ENCODE measurements at regions not wholly inside any gene's neighbourhood (a gene's known extent, or its start where the extent isn't known, plus 50 kb on each side); places are given as distances from the start of the nearest gene placed in this dataset.
"Not testable (repeated sequence)": the region's sequence is repeated elsewhere in the genome, so short reads cannot be mapped to it uniquely, and the experiment has no call there.

DNA sequence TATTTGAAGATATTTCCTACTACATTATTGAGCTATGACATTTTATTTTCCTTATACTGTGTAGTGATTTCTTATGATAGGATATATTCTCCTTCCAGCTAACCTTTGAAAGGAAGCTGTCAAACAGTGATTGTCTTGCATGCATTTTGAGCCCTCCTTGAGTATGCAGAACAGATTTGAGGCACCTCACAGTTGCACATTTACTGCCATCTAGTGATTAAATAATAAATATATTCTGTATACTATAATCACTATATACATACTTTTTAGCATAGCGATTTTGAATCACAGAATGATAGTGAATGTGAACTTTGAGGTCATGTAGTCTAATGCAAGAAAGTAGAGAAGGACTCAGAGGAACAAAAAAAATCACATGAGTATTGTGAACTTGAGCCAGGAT lies 268.4 kb upstream of the CDH19 start:
- ATAC-seq (no peak), DNase-seq (no peak)
- no peak overlapping the region for H3K4me3 Mint-ChIP-seq
- H3K4me1 Mint-ChIP-seq = no peaks in the 10 kb centered on the region
- H3K36me3 Mint-ChIP-seq (ENCODE audit: low read depth) = no peaks in the 10 kb centered on the region
- no peak overlapping the region for H3K27ac Mint-ChIP-seq
- H3K9me3 Mint-ChIP-seq = no peaks in the 10 kb centered on the region
- no peaks in the 10 kb centered on the region for H3K27me3 Mint-ChIP-seq

- no peaks in the 10 kb centered on the region for H3K9me3 Mint-ChIP-seq
- no peak for DNase-seq
- H3K36me3 Mint-ChIP-seq (ENCODE audit: low read depth) = no peaks in the 10 kb centered on the region
Observed at GRCh38 chr18:66867653-66868052, 263.8 kb upstream of the CDH19 start.

DNA sequence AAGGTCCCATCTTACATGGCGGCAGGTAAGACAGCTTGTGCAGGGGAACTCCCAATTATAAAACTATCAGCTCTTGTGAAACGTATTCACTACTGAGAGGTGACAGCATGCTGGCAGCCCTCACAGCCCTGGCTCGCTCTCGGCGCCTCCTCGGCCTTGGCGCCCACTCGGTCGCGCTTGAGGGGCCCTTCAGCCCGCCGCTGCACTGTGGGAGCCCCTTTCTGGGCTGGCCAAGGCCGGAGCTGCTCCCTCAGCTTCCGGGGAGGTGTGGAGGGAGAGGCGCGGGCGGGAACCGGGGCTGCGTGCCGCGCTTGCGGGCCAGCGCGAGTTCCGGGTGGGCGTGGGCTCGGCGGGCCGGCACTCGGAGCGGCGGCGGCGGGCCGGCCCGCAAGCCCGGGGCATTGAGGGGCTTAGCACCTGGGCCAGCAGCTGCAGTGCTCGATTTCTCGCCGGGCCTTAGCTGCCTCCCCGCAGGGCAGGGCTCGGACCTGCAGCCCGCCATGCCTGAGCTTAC lies 262.6 kb upstream of the CDH19 start:
- DNase-seq, ATAC-seq, H3K4me3 Mint-ChIP-seq: not testable (repeated sequence)

More at GRCh38 chr18:66867653-66868052, 263.8 kb upstream of the CDH19 start:
- Mint-ChIP-seq H3K27ac (no peak overlapping the region), H3K4me1 (no peaks in the 10 kb centered on the region), H3K27me3 (no peaks in the 10 kb centered on the region), H3K4me3 (no peak overlapping the region)
- ATAC-seq = no peak

DNA sequence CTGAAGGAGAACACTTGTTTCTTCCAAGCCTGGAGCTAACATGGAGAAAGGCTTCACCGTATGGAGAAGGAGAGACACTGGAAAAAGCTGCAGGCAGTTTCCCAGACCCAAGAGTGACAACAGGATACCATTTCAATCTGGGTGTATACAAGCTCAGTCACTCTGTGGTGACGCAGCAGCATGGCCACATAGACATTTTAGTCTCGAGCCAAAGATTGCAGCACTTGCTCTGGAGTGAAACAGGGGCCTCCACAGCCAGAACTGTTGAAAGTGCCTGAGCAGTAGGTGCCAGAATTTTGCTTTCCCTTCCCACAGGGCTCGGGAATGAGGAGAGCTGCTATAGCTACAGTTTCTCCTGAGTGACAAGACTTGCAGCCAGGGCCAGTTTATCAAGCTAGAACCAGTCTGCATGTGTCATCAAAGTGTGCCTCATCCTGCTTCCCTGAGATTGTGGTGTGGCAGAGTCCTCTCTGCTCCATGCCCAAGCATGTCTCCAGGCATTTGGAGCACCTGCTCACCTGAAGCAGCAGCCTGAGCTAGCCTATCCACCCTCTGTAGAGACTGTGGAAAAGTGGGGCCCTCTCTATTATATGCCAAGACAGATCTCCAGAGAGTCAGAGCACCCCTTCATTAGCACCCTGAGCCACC lies 234.6 kb upstream of the CDH19 start:
- Mint-ChIP-seq H3K4me3 (no peak overlapping the region), H3K36me3 (ENCODE audit: low read depth) (no peaks in the 10 kb centered on the region), H3K27ac (no peak overlapping the region), H3K4me1 (no peaks in the 10 kb centered on the region), H3K9me3 (no peaks in the 10 kb centered on the region), H3K27me3 (no peaks in the 10 kb centered on the region)
- ATAC-seq = no peak
- no peak for DNase-seq

More for the DNA sequence above, 262.6 kb upstream of the CDH19 start:
- H3K4me1 Mint-ChIP-seq; H3K27me3 Mint-ChIP-seq; H3K9me3 Mint-ChIP-seq; H3K36me3 Mint-ChIP-seq (ENCODE audit: low read depth); H3K27ac Mint-ChIP-seq: not testable (repeated sequence)

DNA sequence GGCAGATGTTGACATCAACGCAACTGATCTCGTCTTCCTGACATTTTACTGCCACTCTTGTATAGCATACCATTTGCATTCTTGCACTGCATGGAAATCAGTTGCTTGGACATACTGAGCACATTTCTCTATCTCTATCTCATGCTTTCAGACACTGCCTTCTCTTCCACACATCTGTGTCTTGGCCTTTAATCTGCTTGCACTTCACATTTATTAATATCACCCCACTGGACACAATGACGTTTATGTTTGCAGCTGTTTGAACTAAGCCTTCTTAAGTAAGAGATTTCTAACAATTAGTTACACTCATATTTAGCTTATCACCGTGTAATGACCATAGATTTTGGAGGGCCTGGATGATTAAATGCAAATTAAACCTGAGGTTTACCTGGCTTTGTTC lies 229.8 kb upstream of the CDH19 start:
- Mint-ChIP-seq H3K4me1 (no peaks in the 10 kb centered on the region), H3K4me3 (no peak overlapping the region), H3K36me3 (ENCODE audit: low read depth) (no peaks in the 10 kb centered on the region), H3K27me3 (no peaks in the 10 kb centered on the region), H3K9me3 (no peaks in the 10 kb centered on the region), H3K27ac (no peak overlapping the region)
- ATAC-seq (no peak), DNase-seq (no peak)

DNA sequence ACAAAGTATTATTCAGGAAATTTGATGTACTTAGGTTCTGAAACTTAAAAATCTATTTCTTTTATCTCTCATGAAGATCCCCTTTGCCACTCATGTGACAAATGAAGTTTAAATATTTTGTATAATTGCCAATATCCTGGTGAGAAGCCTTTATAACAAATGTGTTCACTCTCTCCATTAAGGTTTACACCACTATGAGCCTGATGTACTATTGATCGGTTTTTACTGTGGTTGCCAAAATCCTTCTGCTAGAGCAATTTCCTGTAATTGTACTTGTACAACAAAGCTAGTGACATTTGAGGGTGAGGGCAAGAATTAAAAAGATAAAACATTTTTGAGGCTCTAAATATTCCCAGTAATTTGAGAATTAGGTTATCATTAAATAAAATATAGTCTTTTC lies 222.3 kb upstream of the CDH19 start:
- Mint-ChIP-seq H3K36me3 (ENCODE audit: low read depth) (no peaks in the 10 kb centered on the region), H3K27ac (no peak overlapping the region), H3K4me1 (no peaks in the 10 kb centered on the region), H3K27me3 (no peaks in the 10 kb centered on the region), H3K9me3 (no peaks in the 10 kb centered on the region), H3K4me3 (no peak overlapping the region)
- ATAC-seq (no peak), DNase-seq (no peak)

GRCh38 chr18:66825347-66825746 lies 221.5 kb upstream of the CDH19 start:
- no peak for ATAC-seq
- no peaks in the 10 kb centered on the region for H3K9me3 Mint-ChIP-seq
- H3K27ac Mint-ChIP-seq = no peak overlapping the region
- no peak overlapping the region for H3K4me3 Mint-ChIP-seq
- DNase-seq = no peak
- H3K36me3 Mint-ChIP-seq (ENCODE audit: low read depth) = no peaks in the 10 kb centered on the region
- H3K4me1 Mint-ChIP-seq = no peaks in the 10 kb centered on the region
- no peaks in the 10 kb centered on the region for H3K27me3 Mint-ChIP-seq

- DNase-seq = no peak
- H3K9me3 Mint-ChIP-seq = peaks cover 4% of the 10 kb centered on the region
- H3K27ac Mint-ChIP-seq = no peak overlapping the region
- H3K36me3 Mint-ChIP-seq (ENCODE audit: low read depth) = no peaks in the 10 kb centered on the region
- H3K4me1 Mint-ChIP-seq = no peaks in the 10 kb centered on the region
- H3K4me3 Mint-ChIP-seq = no peak overlapping the region
- H3K27me3 Mint-ChIP-seq = no peaks in the 10 kb centered on the region
- no peak for ATAC-seq
Observed at GRCh38 chr18:66819235-66819634, 215.3 kb upstream of the CDH19 start.

- H3K4me1 Mint-ChIP-seq = no peaks in the 10 kb centered on the region
- no peak overlapping the region for H3K27ac Mint-ChIP-seq
- no peaks in the 10 kb centered on the region for H3K27me3 Mint-ChIP-seq
- no peaks in the 10 kb centered on the region for H3K36me3 Mint-ChIP-seq (ENCODE audit: low read depth)
- ATAC-seq (no peak), DNase-seq (no peak)
- H3K9me3 Mint-ChIP-seq = peaks cover 8% of the 10 kb centered on the region
- H3K4me3 Mint-ChIP-seq = no peak overlapping the region
Observed at GRCh38 chr18:66813138-66813537, 209.2 kb upstream of the CDH19 start.

DNA sequence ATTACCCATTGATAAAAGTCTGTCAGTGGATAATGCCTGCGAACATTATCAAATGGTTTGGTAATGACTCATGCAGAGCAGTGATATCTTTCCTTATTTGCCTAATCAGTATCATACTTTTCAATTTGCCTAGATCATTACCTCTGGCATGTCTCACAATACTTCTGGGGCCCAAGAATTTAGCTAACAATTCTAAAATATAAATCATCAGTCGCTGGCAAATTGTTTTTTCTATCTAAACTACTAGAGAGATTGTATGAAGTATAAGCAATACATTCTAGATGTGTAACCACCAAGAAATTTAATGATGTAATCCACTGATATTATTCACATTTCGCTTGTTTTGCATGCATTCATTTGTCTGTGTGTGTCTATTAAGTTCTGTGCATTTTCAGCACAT lies 191.2 kb upstream of the CDH19 start:
- H3K27me3 Mint-ChIP-seq = no peaks in the 10 kb centered on the region
- H3K27ac Mint-ChIP-seq = no peak overlapping the region
- DNase-seq (no peak), ATAC-seq (no peak)
- H3K9me3 Mint-ChIP-seq = no peaks in the 10 kb centered on the region
- H3K4me1 Mint-ChIP-seq = no peaks in the 10 kb centered on the region
- no peaks in the 10 kb centered on the region for H3K36me3 Mint-ChIP-seq (ENCODE audit: low read depth)
- no peak overlapping the region for H3K4me3 Mint-ChIP-seq

DNA sequence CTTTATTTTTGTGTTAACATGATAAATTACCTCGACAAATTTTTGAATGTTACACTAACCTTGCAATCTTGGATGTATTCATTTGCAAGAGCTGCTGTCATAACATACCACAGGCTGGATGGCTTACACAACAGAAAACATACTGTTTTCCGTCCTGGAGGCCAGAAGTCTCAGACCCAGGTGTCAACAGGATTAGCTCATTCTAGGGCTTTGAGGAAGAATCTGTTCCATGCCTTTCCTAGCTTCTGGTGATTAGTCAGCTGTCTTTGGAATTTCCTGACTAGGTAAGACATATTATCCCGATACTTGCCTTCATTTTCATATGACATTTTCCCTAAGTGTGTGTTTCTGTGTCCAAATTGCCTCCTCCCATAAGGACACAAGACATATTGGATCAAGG lies 188.6 kb upstream of the CDH19 start:
- Mint-ChIP-seq H3K36me3 (ENCODE audit: low read depth) (no peaks in the 10 kb centered on the region), H3K4me1 (no peaks in the 10 kb centered on the region), H3K27ac (no peak overlapping the region), H3K9me3 (no peaks in the 10 kb centered on the region), H3K27me3 (no peaks in the 10 kb centered on the region), H3K4me3 (no peak overlapping the region)
- DNase-seq (no peak), ATAC-seq (no peak)

DNA sequence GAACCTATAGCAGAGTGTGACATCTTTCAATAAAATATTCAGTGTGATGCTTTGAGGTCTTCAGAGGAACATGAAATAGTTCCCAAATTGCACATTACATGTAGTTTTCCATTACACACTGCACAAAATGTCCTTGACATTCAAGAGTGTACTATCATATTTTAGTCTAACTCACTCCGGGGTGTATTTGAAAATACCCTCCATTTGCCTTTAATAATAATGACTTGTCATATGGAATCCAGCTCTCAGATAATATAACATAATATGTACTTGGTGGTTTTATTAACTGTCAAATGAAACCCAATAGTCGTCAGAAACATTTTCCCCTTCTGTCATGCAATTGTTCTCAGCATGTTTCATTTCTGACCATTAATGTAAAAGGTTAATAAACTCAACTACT lies 176.7 kb upstream of the CDH19 start:
- Mint-ChIP-seq H3K4me1 (no peaks in the 10 kb centered on the region), H3K27ac (no peak overlapping the region), H3K9me3 (no peaks in the 10 kb centered on the region), H3K27me3 (no peaks in the 10 kb centered on the region), H3K4me3 (no peak overlapping the region), H3K36me3 (ENCODE audit: low read depth) (no peaks in the 10 kb centered on the region)
- ATAC-seq (no peak), DNase-seq (no peak)

DNA sequence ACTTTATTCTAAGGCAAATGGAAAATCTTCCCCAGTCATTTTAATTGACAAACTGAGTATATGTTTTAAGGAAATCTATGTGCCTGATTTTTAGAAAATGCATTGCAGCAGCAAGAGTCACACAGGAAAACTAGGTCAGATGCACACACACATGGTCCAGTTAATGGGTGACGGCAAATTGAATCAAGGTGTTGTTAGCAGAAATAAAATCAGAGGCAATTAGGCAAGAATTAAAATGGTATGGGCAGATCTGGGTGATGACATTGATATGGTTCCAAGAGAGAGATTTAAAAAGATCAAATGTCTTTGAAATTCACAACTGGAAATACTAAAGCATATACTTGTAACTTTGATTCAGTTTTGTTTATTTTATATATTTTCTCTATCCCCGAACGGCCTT lies 174.2 kb upstream of the CDH19 start:
- H3K27me3 Mint-ChIP-seq = no peaks in the 10 kb centered on the region
- DNase-seq (no peak), ATAC-seq (no peak)
- no peaks in the 10 kb centered on the region for H3K9me3 Mint-ChIP-seq
- H3K4me1 Mint-ChIP-seq = no peaks in the 10 kb centered on the region
- no peak overlapping the region for H3K4me3 Mint-ChIP-seq
- H3K36me3 Mint-ChIP-seq (ENCODE audit: low read depth) = no peaks in the 10 kb centered on the region
- no peak overlapping the region for H3K27ac Mint-ChIP-seq

- Mint-ChIP-seq H3K4me1 (no peaks in the 10 kb centered on the region), H3K36me3 (ENCODE audit: low read depth) (no peaks in the 10 kb centered on the region), H3K27ac (no peak overlapping the region)
Observed at GRCh38 chr18:66769375-66769774, 165.5 kb upstream of the CDH19 start.

DNA sequence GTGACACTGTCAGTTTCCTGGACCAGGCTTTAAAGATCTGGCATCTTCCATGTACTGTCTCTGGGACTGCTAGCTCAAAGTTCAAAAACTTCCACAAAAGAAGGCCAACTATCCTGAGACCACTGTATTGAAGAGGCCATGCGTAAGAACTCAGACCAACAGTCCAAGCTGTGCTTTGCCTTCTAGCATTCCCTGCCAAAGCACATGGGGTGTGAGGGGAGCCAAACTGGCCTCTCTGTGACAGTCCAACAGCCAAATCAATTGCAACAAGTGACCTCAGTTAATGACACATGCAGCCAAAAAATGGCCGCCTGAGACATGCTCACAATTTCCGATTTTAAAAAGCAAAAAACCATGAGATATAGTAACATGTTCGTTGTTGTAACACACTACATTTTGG lies 160.3 kb upstream of the CDH19 start:
- DNase-seq (no peak), ATAC-seq (no peak)
- Mint-ChIP-seq H3K27me3 (no peaks in the 10 kb centered on the region), H3K27ac (no peak overlapping the region), H3K4me1 (no peaks in the 10 kb centered on the region), H3K4me3 (no peak overlapping the region), H3K36me3 (ENCODE audit: low read depth) (no peaks in the 10 kb centered on the region), H3K9me3 (peaks cover 3% of the 10 kb centered on the region)

More at GRCh38 chr18:66769375-66769774, 165.5 kb upstream of the CDH19 start:
- H3K27me3 Mint-ChIP-seq = no peaks in the 10 kb centered on the region
- DNase-seq = no peak
- ATAC-seq = no peak
- no peak overlapping the region for H3K4me3 Mint-ChIP-seq
- peaks cover 7% of the 10 kb centered on the region for H3K9me3 Mint-ChIP-seq

GRCh38 chr18:66761166-66761565 lies 157.3 kb upstream of the CDH19 start:
- Mint-ChIP-seq H3K4me3 (no peak overlapping the region), H3K27ac (no peak overlapping the region), H3K4me1 (no peaks in the 10 kb centered on the region), H3K36me3 (ENCODE audit: low read depth) (no peaks in the 10 kb centered on the region), H3K9me3 (no peaks in the 10 kb centered on the region), H3K27me3 (no peaks in the 10 kb centered on the region)
- ATAC-seq (no peak), DNase-seq (no peak)

Measured in activated naive CD8-positive, alpha-beta T cell treated with anti-CD3 and anti-CD28 coated beads, Interleukin-2, amount 50 U/mL, for 24 hours (primary cell).